ENCODE measurements at regions not wholly inside any gene's neighbourhood (a gene's known extent, or its start where the extent isn't known, plus 50 kb on each side); places are given as distances from the start of the nearest gene placed in this dataset.

GRCh38 chr6:167208819-167209576 lies 51.2 kb upstream of the GPR31 start:
- TF ChIP-seq CTCF (IDR thresholded peaks at IDR 0.05; ENCODE audit: control insufficient read depth, insufficient read depth, low read depth, low read length, missing control alignments): no peak
- no peak overlapping the region for H3K4me3 ChIP-seq (ENCODE audit: control insufficient read depth, low read depth, low read length)
- DNase-seq (ENCODE audit: low read depth): no peak

DNA sequence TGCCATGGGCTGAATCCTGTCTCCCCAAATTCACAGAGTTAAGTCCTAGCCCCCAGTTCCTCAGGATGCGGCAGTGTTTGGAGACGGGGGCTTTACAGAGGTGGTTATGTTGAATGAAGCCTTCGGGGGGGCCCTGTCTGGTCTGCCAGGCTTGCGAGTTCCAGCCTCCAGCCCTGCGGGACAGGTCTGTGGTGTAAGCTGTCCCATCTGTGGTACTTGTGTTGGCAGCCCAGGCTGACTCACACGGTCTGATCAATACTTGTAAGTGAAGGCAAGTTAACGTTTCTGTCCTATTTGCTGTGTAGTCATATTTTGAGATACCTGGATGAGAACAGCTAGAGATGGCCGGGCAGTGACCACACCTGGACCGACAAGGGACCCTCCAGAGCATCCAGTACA lies 51.8 kb upstream of the GPR31 start:
- no peak overlapping the region for H3K4me3 ChIP-seq (ENCODE audit: control insufficient read depth, low read depth, low read length)
- no peak for TF ChIP-seq CTCF (IDR thresholded peaks at IDR 0.05; ENCODE audit: control insufficient read depth, insufficient read depth, low read depth, low read length, missing control alignments)
- DNase-seq (ENCODE audit: low read depth): no peak

DNA sequence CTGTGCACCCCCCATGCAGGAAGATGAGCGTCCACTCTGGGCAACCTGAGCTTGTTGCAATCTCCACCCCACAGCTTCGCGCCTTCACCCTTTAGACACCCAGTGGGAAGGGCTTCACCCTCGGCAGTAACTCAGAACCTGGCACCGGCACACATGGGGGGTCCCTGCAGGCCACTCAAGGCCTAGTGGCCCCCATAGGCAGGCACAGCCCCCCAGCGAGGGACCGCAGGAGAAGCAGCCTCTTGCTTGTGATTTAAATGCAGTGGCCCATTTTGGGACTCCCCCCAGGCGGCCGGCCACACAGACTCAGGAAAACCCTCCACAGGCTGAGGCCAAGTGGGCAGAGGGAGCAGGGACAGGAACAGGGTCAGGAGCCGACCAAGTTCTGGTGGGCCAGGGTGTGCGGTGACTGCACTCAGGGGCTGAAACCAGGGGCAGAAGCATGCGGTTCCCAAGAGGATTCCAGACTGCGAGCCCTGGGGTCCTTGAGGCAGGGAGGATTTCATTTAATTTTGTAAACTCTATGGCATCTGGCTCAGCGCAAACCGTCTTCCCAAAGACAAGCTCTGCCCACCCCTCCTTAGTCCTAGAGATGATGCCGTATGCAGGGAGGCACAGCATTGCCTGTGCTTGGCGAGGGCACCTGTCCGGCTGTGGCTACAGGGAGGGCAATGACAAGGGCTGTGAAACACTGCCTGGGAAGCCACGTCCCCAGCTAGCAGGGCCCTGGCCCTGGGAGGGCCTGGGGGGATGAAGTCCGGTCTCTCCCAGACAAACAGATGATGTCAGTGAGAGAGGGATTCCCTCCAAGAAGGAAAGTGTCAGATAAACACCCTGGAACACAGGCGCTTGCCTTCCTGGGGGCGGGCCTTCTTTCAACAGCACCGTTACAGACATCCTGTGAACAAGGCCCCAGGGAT lies 52.9 kb upstream of the GPR31 start:
- H3K4me3 ChIP-seq (ENCODE audit: control insufficient read depth, low read depth, low read length): no peak overlapping the region
- DNase-seq (ENCODE audit: low read depth): no peak
- TF ChIP-seq CTCF (IDR thresholded peaks at IDR 0.05; ENCODE audit: control insufficient read depth, insufficient read depth, low read depth, low read length, missing control alignments): no peak

GRCh38 chr6:167211295-167211648 lies 53.5 kb upstream of the GPR31 start:
- no peak for TF ChIP-seq CTCF (IDR thresholded peaks at IDR 0.05; ENCODE audit: control insufficient read depth, insufficient read depth, low read depth, low read length, missing control alignments)
- no peak for DNase-seq (ENCODE audit: low read depth)
- H3K4me3 ChIP-seq (ENCODE audit: control insufficient read depth, low read depth, low read length): no peak overlapping the region

DNA sequence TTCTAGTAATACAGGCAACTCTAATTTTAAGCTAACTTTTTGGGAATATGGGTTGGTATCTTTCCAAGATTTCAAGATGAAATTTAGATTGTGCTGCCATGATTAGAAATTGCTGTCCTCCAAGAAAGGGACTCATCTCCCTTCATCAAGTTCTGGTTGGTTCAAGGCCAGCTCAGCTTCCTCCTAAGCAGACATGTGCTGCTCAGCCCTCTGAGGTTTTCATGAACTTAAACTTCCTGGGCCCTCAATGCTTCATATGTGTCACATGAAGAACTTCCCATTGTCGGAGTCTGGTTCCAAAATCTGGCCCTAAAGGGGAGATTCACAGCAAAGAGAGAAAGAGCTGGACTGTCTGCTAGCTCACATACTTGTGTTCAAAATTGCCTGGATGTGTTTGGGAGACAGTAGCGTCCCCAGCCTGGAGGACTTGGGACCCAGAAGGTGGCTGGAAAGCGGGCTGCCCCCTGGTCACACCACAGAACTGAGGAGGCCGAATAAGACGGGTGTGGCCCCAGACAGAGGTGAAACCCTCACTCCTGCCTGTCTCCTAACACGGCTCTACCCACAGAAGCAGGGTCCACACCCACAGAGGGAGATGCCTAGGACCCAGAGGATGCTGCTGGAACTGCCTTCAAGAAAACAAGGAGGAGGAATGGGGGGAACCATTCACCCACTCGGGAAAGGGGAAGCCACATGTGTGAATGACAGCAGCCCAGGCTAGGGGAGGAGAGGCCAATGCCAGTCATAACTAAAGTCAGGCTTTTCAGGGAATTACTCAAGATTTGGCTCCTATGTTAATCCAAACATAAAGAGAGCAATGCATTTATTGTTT lies 54.3 kb upstream of the GPR31 start:
- TF ChIP-seq CTCF (IDR thresholded peaks at IDR 0.05; ENCODE audit: control insufficient read depth, insufficient read depth, low read depth, low read length, missing control alignments): no peak
- H3K4me3 ChIP-seq (ENCODE audit: control insufficient read depth, low read depth, low read length): no peak overlapping the region
- DNase-seq (ENCODE audit: low read depth): no peak

- no peak overlapping the region for H3K4me3 ChIP-seq (ENCODE audit: control insufficient read depth, low read depth, low read length)
- TF ChIP-seq CTCF (IDR thresholded peaks at IDR 0.05; ENCODE audit: control insufficient read depth, insufficient read depth, low read depth, low read length, missing control alignments): no peak
- no peak for DNase-seq (ENCODE audit: low read depth)
Measured at GRCh38 chr6:167212713-167213005, 54.9 kb upstream of the GPR31 start.

Data from AG09309 (cell line).